HG02943 (cell line): ENCODE measurements at regions not wholly inside any gene's neighbourhood (a gene's known extent, or its start where the extent isn't known, plus 50 kb on each side); places are given as distances from the start of the nearest gene placed in this dataset.
"Not testable (repeated sequence)": the region's sequence is repeated elsewhere in the genome, so short reads cannot be mapped to it uniquely, and the experiment has no call there.

Source experiments
- ATAC-seq: cut with Tn5 transposase; IDR thresholded peaks from one replicate; pipeline ENCODE4 v1.9.1; 2021; ENCODE audit warnings: mild to moderate bottlenecking, low read depth, moderate library complexity; ENCODE audit not compliant: unreplicated experiment

- ATAC-seq, result no peak
These were observed 184.2 kb upstream of the CTSO start for GRCh38 chr4:156137679-156138473.

- ATAC-seq, result no peak
These were observed 178.5 kb upstream of the CTSO start for GRCh38 chr4:156132196-156132595.

DNA sequence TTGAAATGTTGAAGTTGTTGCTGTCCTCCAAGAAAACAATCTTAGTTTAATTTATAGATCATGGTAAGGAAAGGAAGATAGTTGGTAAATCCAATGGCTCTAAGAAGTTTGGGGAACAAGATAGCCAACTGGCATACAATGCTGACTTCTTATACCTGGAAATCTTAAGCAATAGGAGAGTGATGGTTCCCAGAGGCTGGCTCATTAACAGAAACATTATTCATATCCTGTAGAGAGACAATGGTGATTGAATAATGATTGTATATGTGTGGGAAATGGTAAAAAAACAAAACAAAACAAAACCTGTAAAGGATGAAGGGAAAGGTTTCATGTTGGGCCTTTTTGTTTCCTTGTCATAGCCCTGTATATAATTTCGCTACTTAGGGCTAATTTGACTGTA, 174.9 kb upstream of the CTSO start:
- ATAC-seq, result no peak

- no peak for ATAC-seq
These were observed 165.0 kb upstream of the CTSO start for GRCh38 chr4:156118507-156119220.

GRCh38 chr4:156117743-156118142, 164.1 kb upstream of the CTSO start:
- ATAC-seq, result no peak

- no peak for ATAC-seq
These were observed 163.3 kb upstream of the CTSO start for GRCh38 chr4:156116991-156117390.

- ATAC-seq, result no peak
These were observed 159.6 kb upstream of the CTSO start for GRCh38 chr4:156113138-156113765.

DNA sequence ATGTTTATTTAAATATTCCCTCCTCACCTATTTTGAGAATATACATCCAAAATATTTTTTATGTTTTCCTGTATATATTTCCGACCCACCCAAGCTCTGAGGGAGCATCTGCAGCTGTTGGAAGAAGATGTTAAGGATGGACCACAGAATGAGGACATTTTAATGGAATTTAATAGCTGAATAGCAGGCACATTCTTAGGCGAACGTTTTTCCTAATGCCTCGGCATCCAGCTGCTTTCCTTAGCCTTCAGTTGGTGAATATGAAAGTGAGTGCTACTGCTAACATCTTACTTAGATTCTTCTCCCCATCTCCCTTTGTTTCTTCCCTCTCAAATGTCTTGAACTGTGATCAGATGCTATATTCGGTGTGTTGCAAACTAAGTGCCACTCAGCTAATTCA, 158.0 kb upstream of the CTSO start:
- ATAC-seq, result no peak

DNA sequence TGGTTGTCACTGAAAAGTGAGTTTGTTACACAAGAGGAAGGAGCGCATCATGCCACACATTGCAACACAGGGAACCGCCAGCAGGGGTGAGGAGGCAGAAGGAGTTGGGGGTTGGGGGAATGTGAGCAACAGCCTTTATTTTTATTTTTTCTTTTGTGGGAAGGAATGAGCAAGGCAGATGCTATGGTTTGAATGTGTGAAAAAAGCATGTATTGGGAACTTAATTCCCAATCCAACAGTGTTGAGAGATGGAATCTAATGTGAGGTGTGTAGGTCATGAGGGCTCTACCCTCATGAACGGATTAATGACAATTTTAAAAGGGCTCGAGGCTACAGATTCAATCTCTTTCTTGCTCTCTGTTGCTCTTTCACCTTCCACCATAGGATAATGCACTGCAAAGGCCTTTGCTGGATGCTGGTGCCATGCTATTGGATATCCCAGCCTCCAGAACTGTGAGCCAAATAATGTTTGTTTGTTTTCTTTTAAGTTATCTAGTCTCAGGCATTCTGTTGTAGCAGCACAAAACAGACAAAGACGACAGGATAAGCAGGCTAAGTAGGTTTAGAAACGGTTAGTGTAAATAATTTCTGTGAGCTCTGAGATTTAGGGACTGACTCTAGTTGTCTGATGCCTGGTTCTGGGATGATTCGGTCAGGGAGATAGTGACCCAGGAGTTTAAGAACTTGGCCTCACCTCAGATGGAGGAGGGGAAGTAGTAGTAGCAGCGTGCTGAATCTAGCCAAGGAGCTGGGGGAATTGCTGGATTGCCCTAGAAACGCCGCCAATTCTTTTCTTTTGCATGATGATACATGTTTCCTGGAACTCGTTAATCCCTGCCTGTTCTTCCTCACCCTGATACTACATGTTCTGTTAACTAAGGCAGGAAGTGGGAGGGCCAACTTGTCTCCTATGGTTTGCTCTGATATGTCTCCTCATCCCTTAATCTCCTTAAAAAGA, 156.6 kb upstream of the CTSO start:
- ATAC-seq, result no peak

- not testable (repeated sequence) for ATAC-seq
These were observed 155.4 kb upstream of the CTSO start for GRCh38 chr4:156109087-156109486.

DNA sequence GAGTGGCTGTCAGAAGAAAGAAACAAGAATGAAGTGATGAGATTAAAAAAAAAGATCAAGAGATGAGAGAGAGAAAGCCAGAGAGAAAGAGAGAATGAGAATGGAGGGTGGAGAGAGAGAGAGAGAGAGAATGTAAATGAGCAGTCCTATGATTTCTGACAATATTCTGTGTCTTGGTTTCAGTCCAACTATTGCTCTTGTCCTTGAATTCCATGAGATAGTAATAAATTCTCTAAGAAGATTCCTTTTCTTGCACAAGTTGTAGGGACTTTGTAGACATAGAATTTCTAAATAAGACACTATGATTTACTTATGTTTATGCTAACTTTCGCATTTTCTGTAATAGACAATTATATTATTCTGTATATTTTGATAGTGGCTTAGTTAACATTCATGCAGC, 149.6 kb upstream of the CTSO start:
- no peak for ATAC-seq

DNA sequence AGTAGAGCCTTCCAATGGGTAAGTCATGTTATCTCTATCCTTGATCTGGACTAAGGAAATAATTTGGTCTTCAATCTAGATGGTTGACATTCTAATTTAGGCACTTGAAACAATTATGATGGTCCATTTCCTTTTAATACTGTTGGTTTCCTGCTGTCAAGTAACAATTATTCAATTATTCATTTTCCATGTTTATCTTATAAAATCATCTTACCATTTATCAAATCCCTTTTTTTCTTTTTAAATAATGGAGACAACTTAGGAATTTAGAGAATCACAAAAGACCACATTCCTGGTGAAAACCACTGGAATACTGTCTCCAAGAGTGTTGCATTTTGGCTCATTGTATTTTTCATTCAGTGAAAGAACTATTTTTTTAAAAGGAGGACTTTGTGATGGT, 148.7 kb upstream of the CTSO start:
- ATAC-seq, result no peak

- ATAC-seq, result no peak
These were observed 147.9 kb upstream of the CTSO start for GRCh38 chr4:156101571-156101970.

DNA sequence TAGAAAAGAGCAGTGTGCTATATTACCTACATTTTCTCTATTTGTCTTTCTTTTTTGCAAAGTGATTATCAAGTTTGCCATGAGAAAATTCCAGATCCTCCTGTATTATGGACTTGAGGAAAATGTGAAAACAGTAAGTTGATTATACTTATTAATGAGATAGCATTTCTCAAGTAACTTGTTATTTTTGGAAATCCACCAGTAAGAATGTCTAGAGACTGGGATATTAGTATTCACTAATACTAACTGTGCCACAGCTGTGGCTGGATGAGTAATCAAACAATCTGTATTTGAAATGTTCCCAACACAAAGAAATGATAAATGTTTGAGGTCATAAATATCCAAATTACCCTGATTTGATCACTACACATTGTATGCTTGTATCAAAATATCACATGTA, 147.0 kb upstream of the CTSO start:
- no peak for ATAC-seq

GRCh38 chr4:156098805-156099204, 145.1 kb upstream of the CTSO start:
- no peak for ATAC-seq

GRCh38 chr4:156085100-156085499, 131.4 kb upstream of the CTSO start:
- ATAC-seq, result no peak

DNA sequence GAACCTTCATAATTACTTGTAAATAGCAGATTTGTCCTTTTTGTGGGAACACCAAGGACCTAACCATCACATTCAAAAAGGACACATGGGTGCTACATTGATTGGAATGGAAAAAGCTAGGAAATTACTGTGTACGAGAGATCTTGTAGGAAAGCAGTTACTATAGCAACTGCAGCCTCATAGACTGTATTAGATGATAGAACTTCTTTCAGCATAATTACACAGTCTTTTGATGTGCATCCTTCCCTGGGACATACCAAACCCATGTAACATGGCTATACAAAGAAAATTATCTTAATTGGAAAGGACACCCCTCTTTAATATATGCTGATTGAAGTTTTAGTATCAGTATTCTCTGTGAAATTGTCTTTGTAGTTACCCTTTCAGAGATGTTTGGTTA, 130.7 kb upstream of the CTSO start:
- ATAC-seq, result no peak

- no peak for ATAC-seq
These were observed 120.3 kb upstream of the CTSO start for GRCh38 chr4:156073976-156074375.

DNA sequence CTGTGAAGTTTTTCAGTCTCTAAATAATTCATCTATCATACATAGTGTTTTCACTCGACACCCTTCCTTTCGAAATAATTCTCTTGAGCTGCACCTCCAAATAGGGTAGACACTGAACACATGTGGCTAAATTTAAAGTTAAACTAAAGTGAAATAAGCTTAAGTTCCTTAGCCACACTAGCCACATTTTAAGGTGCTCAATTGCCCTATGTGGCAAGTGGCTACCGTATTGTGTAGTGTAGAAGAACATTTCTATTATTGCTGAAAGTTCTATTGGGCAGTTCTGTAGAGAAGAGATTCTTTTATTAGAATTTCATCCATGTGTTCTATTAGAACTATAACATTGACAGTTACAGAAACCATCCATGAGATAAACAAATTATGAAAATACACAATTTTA, 107.0 kb upstream of the CTSO start:
- no peak for ATAC-seq

- ATAC-seq, result no peak
These were observed 99.5 kb upstream of the CTSO start for GRCh38 chr4:156053174-156053573.

DNA sequence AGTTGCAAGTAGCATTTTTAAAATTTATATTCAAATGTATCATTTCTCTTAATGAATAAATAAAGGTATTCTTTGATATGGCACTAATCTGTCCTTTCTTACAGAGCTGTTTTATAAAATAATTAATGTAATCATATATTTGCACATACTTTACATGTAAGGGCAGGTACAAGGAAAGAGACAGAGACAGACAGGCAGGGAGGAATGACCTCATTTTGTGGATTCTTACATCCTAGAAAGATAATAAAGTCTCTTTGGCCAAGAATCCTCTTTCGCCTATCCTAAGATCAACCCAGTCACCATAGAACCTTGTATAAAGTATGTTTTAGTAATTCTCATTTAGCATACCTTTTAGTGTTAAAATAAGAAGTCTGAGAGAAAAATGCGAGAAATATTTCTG, 98.5 kb upstream of the CTSO start:
- no peak for ATAC-seq
